ENCODE measurements at regions not wholly inside any gene's neighbourhood (a gene's known extent, or its start where the extent isn't known, plus 50 kb on each side); places are given as distances from the start of the nearest gene placed in this dataset.

DNA sequence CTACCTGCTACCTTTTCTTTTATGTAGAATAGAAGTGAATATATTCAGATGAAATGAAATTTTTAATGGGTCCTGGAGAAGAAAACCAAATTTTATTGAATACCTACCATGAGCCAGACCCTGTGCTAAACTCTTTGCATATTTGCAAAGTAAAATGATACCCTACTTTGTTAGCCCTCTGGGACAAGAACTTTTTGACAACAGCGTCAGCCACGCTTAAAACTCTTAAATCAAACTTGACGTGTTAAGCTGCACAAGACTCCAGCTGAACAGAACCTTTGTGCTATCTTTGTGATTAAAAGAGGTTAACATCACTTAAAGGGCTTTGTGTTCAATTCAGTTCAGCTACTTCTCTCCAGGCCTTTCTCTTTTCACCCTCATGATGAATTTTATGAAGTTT, 316.5 kb downstream of the MEX3B start:
- no peak for TF ChIP-seq POLR2A (IDR thresholded peaks at IDR 0.05)
- TF ChIP-seq, protein P1, sequence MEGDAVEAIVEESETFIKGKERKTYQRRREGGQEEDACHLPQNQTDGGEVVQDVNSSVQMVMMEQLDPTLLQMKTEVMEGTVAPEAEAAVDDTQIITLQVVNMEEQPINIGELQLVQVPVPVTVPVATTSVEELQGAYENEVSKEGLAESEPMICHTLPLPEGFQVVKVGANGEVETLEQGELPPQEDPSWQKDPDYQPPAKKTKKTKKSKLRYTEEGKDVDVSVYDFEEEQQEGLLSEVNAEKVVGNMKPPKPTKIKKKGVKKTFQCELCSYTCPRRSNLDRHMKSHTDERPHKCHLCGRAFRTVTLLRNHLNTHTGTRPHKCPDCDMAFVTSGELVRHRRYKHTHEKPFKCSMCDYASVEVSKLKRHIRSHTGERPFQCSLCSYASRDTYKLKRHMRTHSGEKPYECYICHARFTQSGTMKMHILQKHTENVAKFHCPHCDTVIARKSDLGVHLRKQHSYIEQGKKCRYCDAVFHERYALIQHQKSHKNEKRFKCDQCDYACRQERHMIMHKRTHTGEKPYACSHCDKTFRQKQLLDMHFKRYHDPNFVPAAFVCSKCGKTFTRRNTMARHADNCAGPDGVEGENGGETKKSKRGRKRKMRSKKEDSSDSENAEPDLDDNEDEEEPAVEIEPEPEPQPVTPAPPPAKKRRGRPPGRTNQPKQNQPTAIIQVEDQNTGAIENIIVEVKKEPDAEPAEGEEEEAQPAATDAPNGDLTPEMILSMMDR (IDR thresholded peaks at IDR 0.05), result no peak
